Gastroesophageal sphincter (tissue), 4 donors: ENCODE measurements at regions not wholly inside any gene's neighbourhood (a gene's known extent, or its start where the extent isn't known, plus 50 kb on each side); places are given as distances from the start of the nearest gene placed in this dataset.
"Not testable (repeated sequence)": the region's sequence is repeated elsewhere in the genome, so short reads cannot be mapped to it uniquely, and the experiment has no call there.

Experiments
- ATAC-seq: fragments of 150-250 bp; one replicate; pipeline ENCODE4 v1.9.1; 2016; ENCODE audit warnings: mild to moderate bottlenecking, moderate library complexity
- H3K27ac ChIP-seq, 4 donors: fragments of 200-600 bp; sonication (generic) in 3 of 4; 1 replicate in 3 of 4; 2 replicates in 1 of 4; pipeline ENCODE4 v1.5.1; 2016 to 2019
- H3K27me3 ChIP-seq: fragments of 200-600 bp; sonication (generic); one replicate; pipeline ENCODE4 v1.5.1; 2019
- H3K36me3 ChIP-seq, 2 donors: fragments of 200-600 bp; sonication (generic); one replicate each; pipeline ENCODE4 v1.5.1; 2019; ENCODE audit warnings: control low read depth in 1 of 2
- H3K4me1 ChIP-seq, 3 donors: fragments of 200-600 bp; sonication (generic); 1 replicate in 2 of 3; 2 replicates in 1 of 3; pipeline ENCODE4 v1.5.1; 2016 to 2019; ENCODE audit warnings: control low read depth in 2 of 3
- H3K4me3 ChIP-seq, 2 donors: fragments of 200-600 bp; sonication (generic); one replicate each; pipeline ENCODE4 v1.5.1; 2019; ENCODE audit warnings: mild to moderate bottlenecking in 1 of 2, moderate library complexity in 1 of 2
- H3K9me3 ChIP-seq, 3 donors: fragments of 200-600 bp; sonication (generic); one replicate each; pipeline ENCODE4 v1.5.1; 2017 to 2019; ENCODE audit warnings: control low read depth in 2 of 3
- EP300 ChIP-seq: sonication (generic); formaldehyde crosslinking; IDR thresholded peaks from one replicate; pipeline ENCODE4 v1.6.1; 2017; ENCODE audit warnings: antibody characterized with exemption, mild to moderate bottlenecking
- POLR2A ChIP-seq, 2 donors: fragments of 450-650 bp; IDR thresholded peaks; one replicate each; pipeline ENCODE4 v1.6.1; 2017; ENCODE audit warnings: antibody characterized with exemption in 2 of 2, mild to moderate bottlenecking in 2 of 2, moderate library complexity in 1 of 2
- POLR2AphosphoS5 ChIP-seq: sonication (generic); formaldehyde crosslinking; IDR thresholded peaks from one replicate; pipeline ENCODE4 v1.6.1; 2017; ENCODE audit warnings: antibody characterized with exemption
- WGBS, 2 donors: methylation state at CpG; one replicate each; pipeline ENCODE4 v1.1.5; 2018; ENCODE audit warnings: low coverage in 1 of 2; 5-methylcytosine and 5-hydroxymethylcytosine counted together
- TF ChIP-seq, protein P1 (sequence below), 4 experiments: fragments of 200-600 bp in 2 of 4; fragments of 450-650 bp in 2 of 4; sonication (generic) in 1 of 4; IDR thresholded peaks; one replicate each; pipeline ENCODE4 v1.5.1; 2017 to 2019; ENCODE audit warnings: antibody characterized with exemption in 4 of 4, mild to moderate bottlenecking in 2 of 4, moderate library complexity in 2 of 4

DNA sequence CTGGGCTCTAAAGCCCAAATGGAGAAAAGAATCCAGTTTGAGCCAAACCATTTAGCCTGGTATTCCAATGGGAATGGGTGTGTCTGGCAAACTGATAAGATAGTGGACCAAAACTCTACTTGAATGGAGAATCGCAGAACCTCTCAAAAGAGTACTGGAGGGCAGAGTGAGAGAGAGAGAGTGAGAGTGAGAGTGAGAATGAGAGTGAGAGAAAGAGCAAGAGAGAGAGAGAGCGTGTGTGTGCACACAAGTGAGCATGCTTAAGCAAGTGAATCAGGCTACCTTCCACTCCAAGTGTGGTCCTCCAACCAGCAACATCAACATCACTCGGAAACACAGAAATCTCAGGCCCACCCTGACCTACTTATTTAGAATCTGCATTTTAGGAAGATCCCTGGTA lies 58.8 kb downstream of the UQCRFS1 start:
- Histone ChIP-seq H3K4me1 (no peaks in the 10 kb centered on the region), H3K9me3 (peaks cover 0 to 63% (median 0%) of the 10 kb centered on the region in 3 donors), H3K4me3 (no peak overlapping the region), H3K27me3 (no peaks in the 10 kb centered on the region), H3K27ac (no peak overlapping the region), H3K36me3 (no peaks in the 10 kb centered on the region)
- no peak for ATAC-seq
- TF ChIP-seq POLR2A (IDR thresholded peaks at IDR 0.05) (no peak), EP300 (no peak), POLR2AphosphoS5 (no peak)
- TF ChIP-seq, protein P1, sequence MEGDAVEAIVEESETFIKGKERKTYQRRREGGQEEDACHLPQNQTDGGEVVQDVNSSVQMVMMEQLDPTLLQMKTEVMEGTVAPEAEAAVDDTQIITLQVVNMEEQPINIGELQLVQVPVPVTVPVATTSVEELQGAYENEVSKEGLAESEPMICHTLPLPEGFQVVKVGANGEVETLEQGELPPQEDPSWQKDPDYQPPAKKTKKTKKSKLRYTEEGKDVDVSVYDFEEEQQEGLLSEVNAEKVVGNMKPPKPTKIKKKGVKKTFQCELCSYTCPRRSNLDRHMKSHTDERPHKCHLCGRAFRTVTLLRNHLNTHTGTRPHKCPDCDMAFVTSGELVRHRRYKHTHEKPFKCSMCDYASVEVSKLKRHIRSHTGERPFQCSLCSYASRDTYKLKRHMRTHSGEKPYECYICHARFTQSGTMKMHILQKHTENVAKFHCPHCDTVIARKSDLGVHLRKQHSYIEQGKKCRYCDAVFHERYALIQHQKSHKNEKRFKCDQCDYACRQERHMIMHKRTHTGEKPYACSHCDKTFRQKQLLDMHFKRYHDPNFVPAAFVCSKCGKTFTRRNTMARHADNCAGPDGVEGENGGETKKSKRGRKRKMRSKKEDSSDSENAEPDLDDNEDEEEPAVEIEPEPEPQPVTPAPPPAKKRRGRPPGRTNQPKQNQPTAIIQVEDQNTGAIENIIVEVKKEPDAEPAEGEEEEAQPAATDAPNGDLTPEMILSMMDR (IDR thresholded peaks at IDR 0.05): no peak
- 68 to 89% methylated on average over 3 of the region's 3 CpGs for WGBS, 2 donors

- 45% methylated on average over 2 of the region's 4 CpGs; no CpG with 5 or more reads in 1 of the 2 donors for WGBS, 2 donors
- H3K27ac ChIP-seq: no peak overlapping the region
- no peak for ATAC-seq
These were observed 67.2 kb downstream of the UQCRFS1 start for GRCh38 chr19:29145756-29146155.

DNA sequence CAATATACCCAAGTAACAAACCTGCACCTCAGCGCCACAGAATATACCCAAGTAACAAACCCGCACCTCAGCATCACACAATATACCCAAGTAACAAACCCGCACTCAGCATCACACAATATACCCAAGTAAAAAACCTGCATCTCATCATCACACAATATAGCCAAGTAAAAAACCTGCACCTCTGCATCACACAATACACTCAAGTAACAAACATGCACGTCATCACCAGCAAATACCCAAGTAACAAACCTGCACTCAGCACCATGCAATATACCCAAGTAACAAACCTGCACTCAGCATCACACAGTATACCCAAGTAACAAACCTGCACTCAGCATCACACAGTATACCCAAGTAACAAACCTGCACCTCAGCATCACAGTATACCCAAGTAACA lies 69.8 kb downstream of the UQCRFS1 start:
- no peak overlapping the region for H3K27ac ChIP-seq
- TF ChIP-seq POLR2AphosphoS5 (no peak), EP300 (no peak), POLR2A (IDR thresholded peaks at IDR 0.05) (no peak)
- TF ChIP-seq, protein P1 (IDR thresholded peaks at IDR 0.05): no peak
- H3K27me3 ChIP-seq: peaks cover 13% of the 10 kb centered on the region
- H3K4me3 ChIP-seq: no peak overlapping the region
- peaks cover 0 to 39% (median 2%) of the 10 kb centered on the region in 3 donors for H3K9me3 ChIP-seq
- H3K4me1 ChIP-seq: no peaks in the 10 kb centered on the region
- no peaks in the 10 kb centered on the region for H3K36me3 ChIP-seq
- WGBS, 2 donors: 67 to 76% methylated on average over 3 to 4 of the region's 4 CpGs
- no peak for ATAC-seq

More at GRCh38 chr19:29145756-29146155, 67.2 kb downstream of the UQCRFS1 start:
- H3K4me3 ChIP-seq: no peak overlapping the region
- TF ChIP-seq, protein P1 (IDR thresholded peaks at IDR 0.05): no peak
- TF ChIP-seq POLR2AphosphoS5 (no peak), EP300 (no peak), POLR2A (IDR thresholded peaks at IDR 0.05) (no peak)
- no peaks in the 10 kb centered on the region for H3K4me1 ChIP-seq
- peaks cover 0 to 14% (median 0%) of the 10 kb centered on the region in 3 donors for H3K9me3 ChIP-seq
- peaks cover 16% of the 10 kb centered on the region for H3K27me3 ChIP-seq
- no peaks in the 10 kb centered on the region for H3K36me3 ChIP-seq

DNA sequence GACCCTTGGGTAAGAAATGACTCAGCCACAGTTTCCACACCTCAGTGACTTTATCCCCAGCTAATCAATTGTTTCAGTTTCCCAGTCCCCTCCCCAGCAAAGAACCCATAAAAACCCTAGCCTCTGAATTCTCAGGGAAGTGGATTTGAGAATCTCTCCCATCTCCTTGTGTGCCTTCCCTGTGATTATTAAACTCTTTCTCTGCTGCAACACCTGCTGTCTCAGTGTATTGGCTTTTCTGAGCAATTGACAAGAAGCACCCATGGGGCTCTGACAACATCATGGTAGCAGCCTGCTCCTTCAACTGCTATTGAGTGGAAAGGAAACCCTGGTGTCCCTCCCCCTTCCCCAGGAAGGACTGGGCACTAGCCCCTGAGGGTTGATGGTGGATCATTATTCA lies 73.7 kb downstream of the UQCRFS1 start:
- H3K36me3 ChIP-seq: no peaks in the 10 kb centered on the region
- no peak for ATAC-seq
- peaks cover 0 to 53% (median 2%) of the 10 kb centered on the region in 3 donors for H3K9me3 ChIP-seq
- peaks cover under 1% of the 10 kb centered on the region for H3K27me3 ChIP-seq
- H3K4me3 ChIP-seq: no peak overlapping the region
- no peak overlapping the region for H3K27ac ChIP-seq
- H3K4me1 ChIP-seq: no peaks in the 10 kb centered on the region
- TF ChIP-seq, protein P1 (IDR thresholded peaks at IDR 0.05): no peak
- TF ChIP-seq POLR2A (IDR thresholded peaks at IDR 0.05): no peak
- TF ChIP-seq POLR2AphosphoS5: no peak
- TF ChIP-seq EP300: no peak

DNA sequence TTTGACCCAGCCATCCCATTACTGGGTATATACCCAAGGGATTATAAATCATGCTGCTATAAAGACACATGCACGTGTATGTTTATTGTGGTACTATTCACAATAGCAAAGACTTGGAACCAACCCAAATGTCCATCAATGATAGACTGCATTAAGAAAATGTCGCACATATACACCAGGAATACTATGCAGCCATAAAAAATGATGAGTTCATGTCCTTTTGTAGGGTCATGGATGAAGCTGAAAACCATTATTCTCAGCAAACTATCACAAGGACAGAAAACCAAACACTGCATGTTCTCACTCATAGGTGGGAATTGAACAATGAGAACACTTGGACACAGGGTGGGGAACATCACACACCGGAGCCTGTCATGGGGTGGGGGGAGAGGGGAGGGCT lies 74.7 kb downstream of the UQCRFS1 start:
- not testable (repeated sequence) for H3K27ac ChIP-seq, H3K4me1 ChIP-seq, H3K4me3 ChIP-seq, H3K27me3 ChIP-seq, ATAC-seq, H3K36me3 ChIP-seq
- WGBS, 2 donors: 72 to 84% methylated on average over 3 of the region's 3 CpGs
- peaks cover 0 to 55% (median 2%) of the 10 kb centered on the region in 3 donors for H3K9me3 ChIP-seq
